ENCODE measurements at regions not wholly inside any gene's neighbourhood (a gene's known extent, or its start where the extent isn't known, plus 50 kb on each side); places are given as distances from the start of the nearest gene placed in this dataset.

GRCh38 chr1:117270679-117271078 lies 60.0 kb upstream of the VTCN1 start:
- H3K27ac ChIP-seq, result peak overlapping the region in 1 of 2 donors; percentile 69
- TF ChIP-seq POLR2AphosphoS5 (IDR thresholded peaks at IDR 0.05), result no peak
- no peak for TF ChIP-seq POLR2A (IDR thresholded peaks at IDR 0.05)
- TF ChIP-seq, protein P1, sequence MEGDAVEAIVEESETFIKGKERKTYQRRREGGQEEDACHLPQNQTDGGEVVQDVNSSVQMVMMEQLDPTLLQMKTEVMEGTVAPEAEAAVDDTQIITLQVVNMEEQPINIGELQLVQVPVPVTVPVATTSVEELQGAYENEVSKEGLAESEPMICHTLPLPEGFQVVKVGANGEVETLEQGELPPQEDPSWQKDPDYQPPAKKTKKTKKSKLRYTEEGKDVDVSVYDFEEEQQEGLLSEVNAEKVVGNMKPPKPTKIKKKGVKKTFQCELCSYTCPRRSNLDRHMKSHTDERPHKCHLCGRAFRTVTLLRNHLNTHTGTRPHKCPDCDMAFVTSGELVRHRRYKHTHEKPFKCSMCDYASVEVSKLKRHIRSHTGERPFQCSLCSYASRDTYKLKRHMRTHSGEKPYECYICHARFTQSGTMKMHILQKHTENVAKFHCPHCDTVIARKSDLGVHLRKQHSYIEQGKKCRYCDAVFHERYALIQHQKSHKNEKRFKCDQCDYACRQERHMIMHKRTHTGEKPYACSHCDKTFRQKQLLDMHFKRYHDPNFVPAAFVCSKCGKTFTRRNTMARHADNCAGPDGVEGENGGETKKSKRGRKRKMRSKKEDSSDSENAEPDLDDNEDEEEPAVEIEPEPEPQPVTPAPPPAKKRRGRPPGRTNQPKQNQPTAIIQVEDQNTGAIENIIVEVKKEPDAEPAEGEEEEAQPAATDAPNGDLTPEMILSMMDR (IDR thresholded peaks at IDR 0.05), result no peak
- H3K9me3 ChIP-seq, result peaks cover 0 to 7% of the 10 kb centered on the region in 2 donors
- no peak for DNase-seq (ENCODE audit: low spot score in 2 of 2)
- no peaks in the 10 kb centered on the region for H3K4me1 ChIP-seq
- intact Hi-C loops (cut with DNase I; ENCODE audit: low total_unique reads), result loop anchor here (5.0 kb wide), 1 partner anchor 143 kb away; no protein-coding TSS in a partner anchor
- H3K4me3 ChIP-seq, result no peak overlapping the region
- H3K27me3 ChIP-seq, result no peaks in the 10 kb centered on the region
- no peaks in the 10 kb centered on the region for H3K36me3 ChIP-seq

- Histone ChIP-seq H3K27ac (peak overlapping the region; percentile 69 to 84), H3K4me1 (no peaks in the 10 kb centered on the region), H3K27me3 (no peaks in the 10 kb centered on the region), H3K36me3 (no peaks in the 10 kb centered on the region), H3K9me3 (peaks cover 0 to 4% of the 10 kb centered on the region in 2 donors), H3K4me3 (no peak overlapping the region)
- peak; percentile 71 to 74 for DNase-seq (ENCODE audit: low spot score in 2 of 2)
- no peak for TF ChIP-seq POLR2A (IDR thresholded peaks at IDR 0.05)
- TF ChIP-seq POLR2AphosphoS5 (IDR thresholded peaks at IDR 0.05), result peak in 2 of 3 donors; percentile 56 to 76
- intact Hi-C loops (cut with DNase I; ENCODE audit: low total_unique reads), result no loop called here
Observed at GRCh38 chr1:117268535-117269455, 58.1 kb upstream of the VTCN1 start.

DNA sequence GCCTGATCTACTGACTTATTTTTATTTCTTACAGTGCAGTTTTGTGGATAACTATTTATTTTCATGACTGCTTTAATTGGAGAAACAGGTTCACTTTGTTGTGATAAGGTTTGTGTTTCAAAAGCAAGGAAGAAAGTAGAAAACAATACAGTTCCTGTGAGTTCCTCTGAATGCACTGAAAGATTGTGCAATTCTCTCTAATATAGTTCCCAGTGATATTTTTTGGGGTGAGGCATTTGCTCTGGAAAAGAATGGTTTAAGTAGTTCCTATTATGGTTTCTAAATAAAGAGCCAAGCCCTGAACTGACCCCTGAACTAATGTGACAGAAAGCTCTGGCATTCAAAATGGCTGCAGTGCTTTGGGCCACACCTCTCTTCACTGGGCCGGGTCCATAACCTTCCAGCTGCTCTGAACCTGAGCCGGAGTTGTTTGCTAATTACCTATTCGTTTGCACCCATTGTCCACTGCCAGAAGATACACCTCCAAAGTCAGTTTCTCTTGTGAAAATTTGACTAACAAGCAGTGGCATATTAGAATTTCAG lies 56.6 kb upstream of the VTCN1 start:
- no peaks in the 10 kb centered on the region for H3K4me1 ChIP-seq
- DNase-seq (ENCODE audit: low spot score in 2 of 2), result no peak
- intact Hi-C loops (cut with DNase I; ENCODE audit: low total_unique reads), result no loop called here

DNA sequence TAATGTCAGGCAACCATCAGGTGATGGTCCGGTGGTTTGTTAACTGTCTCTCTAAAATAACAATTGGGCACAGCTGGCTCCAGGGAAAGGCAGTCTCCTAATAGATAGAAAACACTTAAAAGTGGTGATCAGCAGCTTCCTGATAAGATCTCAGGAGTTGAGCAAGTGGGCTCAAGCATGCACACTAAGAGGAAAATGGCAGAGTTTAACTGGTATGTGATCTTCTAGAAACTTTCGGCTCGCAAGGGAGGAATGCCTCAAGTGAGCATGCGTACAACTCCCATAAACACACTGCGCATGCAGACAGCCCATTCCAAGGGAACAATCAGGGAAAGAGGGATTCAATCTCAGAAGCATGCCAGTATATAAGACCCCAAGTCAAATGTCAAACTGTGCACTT lies 52.2 kb upstream of the VTCN1 start:
- TF ChIP-seq, protein P1 (IDR thresholded peaks at IDR 0.05), result no peak
- no peak overlapping the region for H3K27ac ChIP-seq
- H3K4me3 ChIP-seq, result no peak overlapping the region
- intact Hi-C loops (cut with DNase I; ENCODE audit: low total_unique reads), result no loop called here
- H3K27me3 ChIP-seq, result no peaks in the 10 kb centered on the region
- H3K9me3 ChIP-seq, result peaks cover 0 to 5% of the 10 kb centered on the region in 2 donors
- no peaks in the 10 kb centered on the region for H3K36me3 ChIP-seq
- no peak for DNase-seq (ENCODE audit: low spot score in 2 of 2)
- no peaks in the 10 kb centered on the region for H3K4me1 ChIP-seq

More for the DNA sequence above, 56.6 kb upstream of the VTCN1 start:
- no peak overlapping the region for H3K4me3 ChIP-seq
- peak overlapping the region; percentile 69 to 84 for H3K27ac ChIP-seq
- H3K9me3 ChIP-seq, result no peaks in the 10 kb centered on the region
- H3K27me3 ChIP-seq, result no peaks in the 10 kb centered on the region
- no peaks in the 10 kb centered on the region for H3K36me3 ChIP-seq
- TF ChIP-seq POLR2AphosphoS5 (IDR thresholded peaks at IDR 0.05), result no peak
- TF ChIP-seq POLR2A (IDR thresholded peaks at IDR 0.05), result no peak
- TF ChIP-seq, protein P1 (IDR thresholded peaks at IDR 0.05), result no peak

GRCh38 chr1:117261424-117261785 lies 50.7 kb upstream of the VTCN1 start:
- Histone ChIP-seq H3K9me3 (peaks cover 0 to 5% of the 10 kb centered on the region in 2 donors), H3K27me3 (no peaks in the 10 kb centered on the region), H3K36me3 (no peaks in the 10 kb centered on the region), H3K4me3 (no peak overlapping the region), H3K27ac (no peak overlapping the region), H3K4me1 (no peaks in the 10 kb centered on the region)
- no peak for DNase-seq (ENCODE audit: low spot score in 2 of 2)
- intact Hi-C loops (cut with DNase I; ENCODE audit: low total_unique reads), result no loop called here
- TF ChIP-seq, protein P1 (IDR thresholded peaks at IDR 0.05), result no peak
- TF ChIP-seq POLR2AphosphoS5 (IDR thresholded peaks at IDR 0.05) (no peak), POLR2A (IDR thresholded peaks at IDR 0.05) (no peak)

All from breast epithelium (tissue), 4 donors.